ENCODE measurements at regions not wholly inside any gene's neighbourhood (a gene's known extent, or its start where the extent isn't known, plus 50 kb on each side); places are given as distances from the start of the nearest gene placed in this dataset.
"Not testable (repeated sequence)": the region's sequence is repeated elsewhere in the genome, so short reads cannot be mapped to it uniquely, and the experiment has no call there.

- no peak for DNase-seq
Measured at GRCh38 chr6:9921366-9921765, 493.5 kb downstream of the TFAP2A start.

GRCh38 chr6:9914951-9915350 lies 499.9 kb downstream of the TFAP2A start:
- no peak for DNase-seq

GRCh38 chr6:9901376-9901775 lies 513.5 kb downstream of the TFAP2A start:
- DNase-seq: no peak

- no peak for DNase-seq
Measured at GRCh38 chr6:9896806-9897205, 518.1 kb downstream of the TFAP2A start.

GRCh38 chr6:9890893-9891292 lies 524.0 kb downstream of the TFAP2A start:
- DNase-seq: no peak

GRCh38 chr6:9890469-9890868 lies 524.4 kb downstream of the TFAP2A start:
- DNase-seq: no peak

- DNase-seq: no peak
Measured at GRCh38 chr6:9878535-9878934, 536.3 kb downstream of the TFAP2A start.

- DNase-seq: no peak
Measured at GRCh38 chr6:9875605-9876353, 539.1 kb downstream of the TFAP2A start.

GRCh38 chr6:9862603-9863167 lies 552.2 kb downstream of the TFAP2A start:
- no peak for DNase-seq

GRCh38 chr6:9851541-9852380 lies 563.1 kb downstream of the TFAP2A start:
- DNase-seq: no peak

GRCh38 chr6:9851006-9851405 lies 563.9 kb downstream of the TFAP2A start:
- DNase-seq: no peak

GRCh38 chr6:9848094-9848493 lies 566.8 kb downstream of the TFAP2A start:
- no peak for DNase-seq

GRCh38 chr6:9841886-9842725 lies 572.8 kb downstream of the TFAP2A start:
- no peak for DNase-seq

- DNase-seq: no peak
Measured at GRCh38 chr6:9834233-9834632, 580.6 kb downstream of the TFAP2A start.

GRCh38 chr6:9831783-9832182 lies 583.1 kb downstream of the TFAP2A start:
- DNase-seq: no peak

GRCh38 chr6:9830808-9831207 lies 584.1 kb downstream of the TFAP2A start:
- no peak for DNase-seq

- DNase-seq: no peak
Measured at GRCh38 chr6:9825526-9825925, 589.3 kb downstream of the TFAP2A start.

- DNase-seq: not testable (repeated sequence)
Measured at GRCh38 chr6:9810727-9811126, 604.1 kb downstream of the TFAP2A start.

GRCh38 chr6:9810286-9810685 lies 604.6 kb downstream of the TFAP2A start:
- peak; percentile 55 for DNase-seq

GRCh38 chr6:9806195-9806594 lies 608.7 kb downstream of the TFAP2A start:
- DNase-seq: no peak

GRCh38 chr6:9801249-9801754 lies 613.6 kb downstream of the TFAP2A start:
- DNase-seq: no peak

- DNase-seq: no peak
Measured at GRCh38 chr6:9799582-9799981, 615.3 kb downstream of the TFAP2A start.

GRCh38 chr6:9796827-9797226 lies 618.0 kb downstream of the TFAP2A start:
- no peak for DNase-seq

All from NCI-H774 (cell line).